ENCODE measurements at regions not wholly inside any gene's neighbourhood (a gene's known extent, or its start where the extent isn't known, plus 50 kb on each side); places are given as distances from the start of the nearest gene placed in this dataset.
"Not testable (repeated sequence)": the region's sequence is repeated elsewhere in the genome, so short reads cannot be mapped to it uniquely, and the experiment has no call there.

DNA sequence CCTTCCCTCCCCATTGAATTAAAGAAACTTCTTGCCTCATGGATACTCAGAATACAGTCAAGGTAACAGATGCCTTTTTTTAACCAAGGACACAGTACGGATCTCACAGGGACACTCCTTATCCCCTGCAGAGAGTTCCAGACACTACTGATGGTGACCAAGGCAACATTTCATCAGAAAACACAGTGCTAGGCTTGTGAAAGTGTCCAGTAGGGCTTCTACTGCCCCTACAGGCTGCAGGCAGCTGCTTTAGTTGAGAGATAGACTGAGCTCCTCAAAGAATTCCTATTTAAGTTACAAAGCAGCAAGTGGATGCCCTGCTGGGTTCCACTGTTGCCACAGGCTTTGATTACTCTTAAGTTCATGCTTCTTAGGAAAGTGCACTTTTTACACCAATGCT, 2137.8 kb upstream of the DEFB115 start:
- H3K4me1 ChIP-seq (ENCODE audit: control insufficient read depth in 3 of 3, insufficient read depth in 3 of 3, low read length in 3 of 3); H3K9ac ChIP-seq (ENCODE audit: low read depth in 1 of 3, low read length in 3 of 3); H3K27me3 ChIP-seq (ENCODE audit: control insufficient read depth in 3 of 3, insufficient read depth in 3 of 3, low read length in 3 of 3); H3K9me3 ChIP-seq (ENCODE audit: control insufficient read depth in 3 of 3, low read length in 3 of 3); H3K4me3 ChIP-seq (ENCODE audit: low read length in 3 of 3); H3K36me3 ChIP-seq (ENCODE audit: control insufficient read depth in 3 of 3, insufficient read depth in 3 of 3, low read length in 3 of 3); H3K27ac ChIP-seq (ENCODE audit: low read depth, low read length): not testable (repeated sequence)

- not testable (repeated sequence) for H3K36me3 ChIP-seq (ENCODE audit: control insufficient read depth in 3 of 3, insufficient read depth in 3 of 3, low read length in 3 of 3); H3K4me3 ChIP-seq (ENCODE audit: low read length in 3 of 3); H3K9ac ChIP-seq (ENCODE audit: low read depth in 1 of 3, low read length in 3 of 3); H3K27ac ChIP-seq (ENCODE audit: low read depth, low read length); H3K27me3 ChIP-seq (ENCODE audit: control insufficient read depth in 3 of 3, insufficient read depth in 3 of 3, low read length in 3 of 3); H3K4me1 ChIP-seq (ENCODE audit: control insufficient read depth in 3 of 3, insufficient read depth in 3 of 3, low read length in 3 of 3); H3K9me3 ChIP-seq (ENCODE audit: control insufficient read depth in 3 of 3, low read length in 3 of 3)
Measured at GRCh38 chr20:29120088-29120487, 2137.4 kb upstream of the DEFB115 start.

- H3K4me3 ChIP-seq (ENCODE audit: low read length in 3 of 3); H3K27me3 ChIP-seq (ENCODE audit: control insufficient read depth in 3 of 3, insufficient read depth in 3 of 3, low read length in 3 of 3); H3K36me3 ChIP-seq (ENCODE audit: control insufficient read depth in 3 of 3, insufficient read depth in 3 of 3, low read length in 3 of 3); H3K4me1 ChIP-seq (ENCODE audit: control insufficient read depth in 3 of 3, insufficient read depth in 3 of 3, low read length in 3 of 3); H3K27ac ChIP-seq (ENCODE audit: low read depth, low read length); H3K9me3 ChIP-seq (ENCODE audit: control insufficient read depth in 3 of 3, low read length in 3 of 3); H3K9ac ChIP-seq (ENCODE audit: low read depth in 1 of 3, low read length in 3 of 3): not testable (repeated sequence)
Measured at GRCh38 chr20:29120575-29120974, 2136.9 kb upstream of the DEFB115 start.

DNA sequence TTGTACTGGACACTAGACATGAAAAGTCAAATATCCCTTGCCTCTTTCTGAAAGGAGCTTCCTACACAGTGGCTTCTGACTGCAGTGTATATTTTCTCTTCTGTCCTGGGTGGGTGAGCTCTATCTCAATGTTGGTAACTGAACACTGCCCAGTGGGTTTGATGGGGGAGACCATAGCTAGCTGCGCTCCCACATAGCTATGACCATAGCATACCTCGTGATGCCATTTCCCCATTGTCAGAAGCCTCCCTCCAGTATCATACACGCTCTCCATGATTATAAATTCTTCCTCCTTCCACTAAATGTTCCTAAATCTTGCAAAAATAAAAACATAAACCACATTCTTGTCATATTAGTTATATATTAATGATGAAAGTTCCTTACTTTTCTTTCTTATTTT, 2134.7 kb upstream of the DEFB115 start:
- not testable (repeated sequence) for H3K27me3 ChIP-seq (ENCODE audit: control insufficient read depth in 3 of 3, insufficient read depth in 3 of 3, low read length in 3 of 3); H3K4me1 ChIP-seq (ENCODE audit: control insufficient read depth in 3 of 3, insufficient read depth in 3 of 3, low read length in 3 of 3); H3K4me3 ChIP-seq (ENCODE audit: low read length in 3 of 3); H3K9ac ChIP-seq (ENCODE audit: low read depth in 1 of 3, low read length in 3 of 3); H3K36me3 ChIP-seq (ENCODE audit: control insufficient read depth in 3 of 3, insufficient read depth in 3 of 3, low read length in 3 of 3); H3K9me3 ChIP-seq (ENCODE audit: control insufficient read depth in 3 of 3, low read length in 3 of 3); H3K27ac ChIP-seq (ENCODE audit: low read depth, low read length)

GRCh38 chr20:29123861-29124260, 2133.6 kb upstream of the DEFB115 start:
- no peak overlapping the region for H3K4me3 ChIP-seq (ENCODE audit: low read length in 3 of 3)
- H3K27me3 ChIP-seq (ENCODE audit: control insufficient read depth in 3 of 3, insufficient read depth in 3 of 3, low read length in 3 of 3): no peaks in the 10 kb centered on the region
- no peak overlapping the region for H3K27ac ChIP-seq (ENCODE audit: low read depth, low read length)
- H3K36me3 ChIP-seq (ENCODE audit: control insufficient read depth in 3 of 3, insufficient read depth in 3 of 3, low read length in 3 of 3): no peaks in the 10 kb centered on the region
- H3K4me1 ChIP-seq (ENCODE audit: control insufficient read depth in 3 of 3, insufficient read depth in 3 of 3, low read length in 3 of 3): no peaks in the 10 kb centered on the region
- H3K9me3 ChIP-seq (ENCODE audit: control insufficient read depth in 3 of 3, low read length in 3 of 3): peaks cover 0 to 4% (median 0%) of the 10 kb centered on the region in 3 donors
- no peak overlapping the region for H3K9ac ChIP-seq (ENCODE audit: low read depth in 1 of 3, low read length in 3 of 3)

Data from skeletal muscle tissue (tissue), 3 donors.